Astrocyte of the cerebellum (primary cell): ENCODE measurements at regions not wholly inside any gene's neighbourhood (a gene's known extent, or its start where the extent isn't known, plus 50 kb on each side); places are given as distances from the start of the nearest gene placed in this dataset.

Source experiments
- DNase-seq: peaks from one replicate; pipeline ENCODE4 v3.0.0-alpha.2; 2011; ENCODE audit warnings: low read depth
- H3K4me3 ChIP-seq: 2 replicates; pipeline ENCODE4 v1.5.1; 2011; ENCODE audit warnings: mild to moderate bottlenecking, low read depth, low read length, moderate library complexity
- CTCF ChIP-seq: IDR thresholded peaks from 2 replicates; pipeline ENCODE4 v1.5.1; 2012; ENCODE audit warnings: low read length, low read depth, moderate library complexity, mild to moderate bottlenecking; ENCODE audit errors: missing control alignments
- in situ Hi-C: cut with HindIII; loops from 2 replicates; pipeline ENCODE4 v1.10.0; 2017; ENCODE audit warnings: low sequenced_read_pairs

- no peak for DNase-seq
- no peak for TF ChIP-seq CTCF
- in situ Hi-C loops: no loop called here
- H3K4me3 ChIP-seq: no peak overlapping the region
These were observed 428.0 kb downstream of the FBXO15 start for GRCh38 chr18:73719611-73720010.

GRCh38 chr18:73717570-73717969 lies 430.1 kb downstream of the FBXO15 start:
- TF ChIP-seq CTCF: no peak
- in situ Hi-C loops: no loop called here
- H3K4me3 ChIP-seq: no peak overlapping the region
- no peak for DNase-seq

GRCh38 chr18:73715210-73715670 lies 432.4 kb downstream of the FBXO15 start:
- no peak for DNase-seq
- TF ChIP-seq CTCF: no peak
- H3K4me3 ChIP-seq: no peak overlapping the region
- in situ Hi-C loops: no loop called here

- no peak for DNase-seq
- in situ Hi-C loops: no loop called here
- no peak overlapping the region for H3K4me3 ChIP-seq
- TF ChIP-seq CTCF: no peak
These were observed 433.2 kb downstream of the FBXO15 start for GRCh38 chr18:73714466-73714865.

GRCh38 chr18:73711256-73711655 lies 436.4 kb downstream of the FBXO15 start:
- no peak for DNase-seq
- no peak overlapping the region for H3K4me3 ChIP-seq
- TF ChIP-seq CTCF: no peak
- in situ Hi-C loops: no loop called here

GRCh38 chr18:73708591-73708990 lies 439.0 kb downstream of the FBXO15 start:
- DNase-seq: no peak
- in situ Hi-C loops: no loop called here
- no peak overlapping the region for H3K4me3 ChIP-seq
- TF ChIP-seq CTCF: no peak

GRCh38 chr18:73707035-73707434 lies 440.6 kb downstream of the FBXO15 start:
- no peak for TF ChIP-seq CTCF
- H3K4me3 ChIP-seq: no peak overlapping the region
- in situ Hi-C loops: no loop called here
- DNase-seq: no peak
